SW 1271 (cell line): ENCODE measurements at regions not wholly inside any gene's neighbourhood (a gene's known extent, or its start where the extent isn't known, plus 50 kb on each side); places are given as distances from the start of the nearest gene placed in this dataset.
"Not testable (repeated sequence)": the region's sequence is repeated elsewhere in the genome, so short reads cannot be mapped to it uniquely, and the experiment has no call there.

Source experiments
- DNase-seq, 2 experiments: peaks; one replicate each; lab custom pipeline; 2025; lab: John Stamatoyannopoulos, UW

DNA sequence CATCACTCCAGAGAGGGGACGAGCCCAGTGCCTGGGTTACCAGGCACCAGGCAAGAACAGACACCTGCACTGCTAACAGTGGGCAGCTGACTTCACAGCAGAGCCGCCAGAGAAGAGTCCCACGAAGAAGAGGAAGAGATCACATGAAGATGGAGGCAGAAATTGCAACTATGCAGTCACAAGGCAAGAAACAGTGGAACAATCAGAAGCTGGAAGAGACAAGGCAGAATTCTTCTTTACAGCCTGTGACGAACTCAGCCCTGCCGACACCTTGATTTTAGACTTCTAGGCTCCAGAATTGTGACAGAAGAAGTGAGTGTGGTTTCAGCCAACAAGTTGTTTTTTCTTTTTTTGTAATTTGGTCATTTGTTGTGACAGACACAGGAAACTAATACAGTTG lies 59.2 kb downstream of the IL12A start:
- no peak for DNase-seq

DNA sequence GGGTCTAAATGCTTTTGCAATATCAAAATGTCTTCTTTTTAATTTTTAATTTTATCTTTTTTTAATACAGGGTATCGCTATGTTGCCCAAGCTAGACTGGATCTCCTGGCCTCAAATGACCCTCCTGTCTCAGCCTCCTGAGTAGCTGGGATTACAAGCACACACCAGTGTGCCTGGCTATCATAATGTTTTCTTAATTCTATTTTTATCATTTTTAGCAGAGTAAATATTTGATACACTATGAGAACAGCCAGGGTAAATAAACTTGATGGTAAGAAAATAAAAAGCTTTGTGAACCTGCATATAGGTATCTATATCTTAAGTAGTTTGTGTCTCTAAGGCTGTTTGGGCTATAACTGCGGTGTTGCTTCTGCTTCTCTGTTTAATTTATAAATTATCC lies 60.4 kb downstream of the IL12A start:
- no peak for DNase-seq

DNA sequence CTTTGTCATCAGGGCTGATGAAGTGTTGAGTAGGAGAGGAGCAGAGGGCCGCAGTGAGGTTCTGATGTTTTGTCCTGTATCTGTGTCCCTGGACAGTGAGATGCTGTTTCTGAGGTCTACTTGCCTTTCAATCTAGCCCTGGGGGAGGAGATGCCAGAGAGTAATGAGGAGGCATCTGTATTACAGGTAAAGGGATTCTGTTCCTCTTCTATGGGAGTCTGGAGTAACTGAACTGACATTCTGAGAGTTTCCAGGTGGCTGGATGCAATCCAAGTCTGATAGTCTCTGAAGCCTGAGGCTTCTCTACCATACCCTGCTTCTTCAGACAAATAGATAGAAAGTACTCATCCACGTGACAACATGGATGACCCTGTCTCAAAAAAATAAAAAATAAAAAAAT lies 60.9 kb downstream of the IL12A start:
- DNase-seq = no peak

DNA sequence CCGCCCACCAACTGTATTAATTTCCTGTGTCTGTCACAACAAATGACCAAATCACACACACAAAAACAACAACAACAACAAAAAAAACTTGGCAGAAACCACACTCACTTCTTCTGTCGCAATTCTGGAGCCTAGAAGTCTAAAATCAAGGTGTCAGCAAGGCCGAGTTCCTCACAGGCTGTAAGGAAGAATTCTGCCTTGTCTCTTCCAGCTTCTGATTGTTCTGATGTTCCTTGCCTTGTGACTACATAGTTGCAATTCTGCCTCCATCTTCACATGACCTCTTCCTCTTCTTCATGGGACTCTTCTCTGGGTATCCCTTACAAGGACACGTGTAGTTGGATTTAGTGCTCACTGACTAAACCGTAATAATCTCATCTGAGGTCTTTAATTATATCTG lies 61.4 kb downstream of the IL12A start:
- no peak for DNase-seq

DNA sequence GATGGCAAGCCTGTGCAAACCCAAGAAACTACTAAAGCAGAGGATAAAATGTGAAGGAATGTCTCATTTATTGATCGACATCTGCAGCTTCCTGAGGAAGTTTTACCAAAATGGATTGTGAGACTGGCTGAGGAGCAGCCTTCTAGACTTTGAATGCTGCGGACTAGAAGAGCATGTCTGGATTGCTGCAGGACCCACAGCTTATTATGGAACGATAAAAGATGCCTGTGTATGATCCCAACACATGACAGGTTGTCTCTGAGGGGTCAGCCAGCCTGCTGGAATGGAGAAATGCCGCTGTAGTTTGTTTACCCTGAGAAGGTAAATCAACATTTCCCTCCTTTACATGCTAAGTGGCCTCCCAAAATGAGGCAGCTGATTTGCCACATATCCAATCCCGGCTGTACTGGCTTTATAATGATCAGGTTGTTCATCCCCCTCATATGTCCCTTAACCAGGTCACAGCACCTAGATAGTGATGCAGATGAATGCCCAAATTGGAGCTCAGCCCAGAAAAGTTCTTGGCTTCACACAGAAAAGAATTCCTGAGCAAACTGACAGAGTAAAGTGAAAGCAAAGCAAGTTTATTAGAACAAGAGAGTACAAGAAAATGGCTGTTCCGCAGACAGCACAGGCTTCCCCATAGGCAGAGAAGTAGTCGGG lies 63.9 kb downstream of the IL12A start:
- no peak for DNase-seq

DNA sequence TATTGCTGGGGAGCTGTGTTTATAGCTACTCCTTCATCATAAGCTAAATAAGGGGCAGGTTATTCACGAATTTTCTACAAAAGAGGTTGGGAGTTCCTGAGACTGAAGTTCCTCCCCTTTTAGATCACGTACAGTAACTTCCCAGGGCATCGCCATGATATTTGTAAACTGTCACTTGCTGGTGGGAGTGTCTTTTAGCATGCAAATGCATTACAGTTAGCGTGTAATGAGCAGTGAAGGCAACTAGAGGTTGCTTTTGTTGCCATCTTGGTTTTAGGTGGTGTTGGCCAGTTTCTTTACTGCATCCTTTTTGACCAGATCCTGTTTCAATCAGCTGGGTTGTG lies 64.4 kb downstream of the IL12A start:
- no peak for DNase-seq

DNA sequence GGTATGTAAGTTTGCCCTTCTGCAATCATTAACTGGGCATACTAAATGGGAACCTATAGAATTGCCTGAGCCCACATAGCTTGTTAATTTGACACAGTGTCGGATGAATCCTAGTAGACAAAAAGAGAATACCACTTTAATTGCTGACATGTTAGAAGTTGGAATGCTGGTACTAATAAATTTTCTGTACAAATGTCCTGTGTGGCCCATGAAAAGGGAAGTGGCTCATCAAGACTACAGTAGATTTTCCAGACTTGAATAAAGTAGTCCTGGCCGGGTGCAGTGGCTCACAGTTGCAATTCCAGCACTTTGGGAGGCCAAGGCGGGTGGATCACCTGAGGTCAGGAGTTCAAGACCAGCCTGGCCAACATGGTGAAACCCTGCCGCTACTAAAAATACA lies 66.2 kb downstream of the IL12A start:
- DNase-seq = not testable (repeated sequence)

DNA sequence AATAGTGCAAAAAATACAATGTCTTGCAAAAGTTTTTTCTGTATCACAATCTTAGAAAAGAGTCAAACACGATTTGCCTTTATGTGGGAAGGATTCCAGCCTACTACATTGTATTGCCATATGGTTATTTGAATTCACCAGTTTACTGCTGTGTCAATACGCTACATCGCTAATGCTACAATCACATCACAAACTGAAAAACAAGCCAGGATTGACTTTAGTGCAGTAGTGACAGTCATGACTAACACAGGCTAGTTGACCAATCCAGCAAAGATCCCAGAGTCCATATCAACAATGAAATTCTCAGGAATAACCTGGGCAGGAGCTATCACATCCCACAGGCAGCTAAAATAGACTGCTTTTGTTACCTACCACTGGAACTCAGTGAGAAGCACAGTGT lies 67.0 kb downstream of the IL12A start:
- DNase-seq = no peak

DNA sequence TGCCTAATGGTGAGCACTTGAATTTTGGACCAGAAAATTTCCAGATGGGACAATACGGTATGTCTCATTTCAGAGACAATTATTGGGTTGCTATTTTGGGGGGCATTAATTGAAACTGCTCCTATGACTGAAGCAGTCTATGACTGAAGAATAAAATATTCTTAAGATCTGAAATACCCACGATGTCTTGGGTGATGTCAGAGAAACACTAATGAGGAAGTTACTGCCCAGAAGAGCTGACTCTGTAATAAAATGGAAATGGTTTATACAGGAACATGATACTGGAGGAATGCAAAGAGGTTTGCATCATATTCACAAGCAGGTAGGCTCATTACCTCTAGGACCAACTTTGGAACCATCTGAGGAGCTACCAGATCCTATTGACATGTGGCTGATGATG lies 68.7 kb downstream of the IL12A start:
- DNase-seq = no peak

DNA sequence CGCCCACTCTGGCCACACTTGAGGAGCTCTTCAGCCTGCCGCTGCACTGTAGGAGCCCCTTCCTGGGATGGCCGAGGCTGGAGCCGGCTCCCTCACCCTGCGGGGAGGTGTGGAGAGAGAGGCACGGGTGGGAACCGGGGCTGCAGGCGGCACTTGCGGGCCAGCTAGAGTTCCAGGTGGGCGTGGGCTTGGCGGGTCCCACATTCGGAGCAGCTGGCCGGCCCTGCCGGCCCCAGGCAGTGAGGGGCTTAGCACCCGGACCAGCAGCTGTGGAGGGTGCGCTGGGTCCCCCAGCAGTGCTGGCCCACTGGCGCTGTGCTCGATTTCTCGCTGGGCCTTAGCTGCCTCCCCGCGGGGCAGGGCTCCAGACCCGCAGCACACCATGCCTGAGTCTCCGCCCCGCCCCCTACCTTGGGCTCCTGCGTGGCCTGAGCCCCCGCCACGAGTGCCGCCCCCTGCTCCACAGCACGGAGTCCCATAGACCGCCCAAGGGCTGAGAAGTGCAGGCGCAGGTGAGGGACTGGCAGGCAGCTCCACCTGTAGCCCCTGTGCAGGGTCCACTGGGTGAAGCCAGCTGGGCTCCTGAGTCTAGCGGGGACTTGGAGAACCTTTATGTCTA lies 71.9 kb downstream of the IL12A start:
- no peak for DNase-seq

DNA sequence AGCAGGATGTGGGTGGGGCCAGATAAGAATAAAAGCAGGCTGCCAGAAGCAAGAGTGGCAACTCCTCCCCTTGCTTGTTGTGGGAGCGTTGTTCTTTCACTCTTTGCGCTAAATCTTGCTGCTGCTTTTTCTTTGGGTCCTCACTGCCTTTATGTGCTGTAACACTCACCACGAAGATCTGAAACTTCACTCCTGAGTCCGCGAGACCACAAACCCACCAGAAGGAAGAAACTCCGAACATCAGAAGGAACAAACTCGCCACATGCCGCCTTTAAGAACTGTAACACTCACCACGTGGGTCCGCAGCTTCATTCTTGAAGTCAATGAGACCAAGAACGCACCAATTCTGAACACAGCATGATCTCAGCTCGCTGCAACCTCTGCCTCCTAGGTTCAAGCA lies 72.9 kb downstream of the IL12A start:
- no peak for DNase-seq

DNA sequence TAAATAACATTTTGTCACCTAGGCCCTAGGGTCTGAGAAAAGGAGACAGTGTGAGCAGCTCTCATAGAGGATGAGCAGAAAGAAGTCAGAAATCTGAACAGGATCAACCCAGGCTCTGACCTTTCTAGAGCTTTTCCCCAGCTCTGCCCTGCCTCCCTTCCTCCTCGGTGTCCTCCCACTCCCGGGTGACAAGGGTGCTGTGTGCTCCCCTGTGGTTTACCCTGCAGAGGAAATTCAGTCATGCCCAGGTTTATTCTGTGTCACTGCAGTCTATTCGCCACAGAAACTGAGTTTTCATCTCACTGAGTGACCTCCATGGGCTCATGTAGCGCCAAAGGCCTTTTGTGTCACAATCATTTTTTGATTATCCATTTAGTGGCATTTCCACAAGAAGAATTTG lies 76.6 kb downstream of the IL12A start:
- DNase-seq = no peak

DNA sequence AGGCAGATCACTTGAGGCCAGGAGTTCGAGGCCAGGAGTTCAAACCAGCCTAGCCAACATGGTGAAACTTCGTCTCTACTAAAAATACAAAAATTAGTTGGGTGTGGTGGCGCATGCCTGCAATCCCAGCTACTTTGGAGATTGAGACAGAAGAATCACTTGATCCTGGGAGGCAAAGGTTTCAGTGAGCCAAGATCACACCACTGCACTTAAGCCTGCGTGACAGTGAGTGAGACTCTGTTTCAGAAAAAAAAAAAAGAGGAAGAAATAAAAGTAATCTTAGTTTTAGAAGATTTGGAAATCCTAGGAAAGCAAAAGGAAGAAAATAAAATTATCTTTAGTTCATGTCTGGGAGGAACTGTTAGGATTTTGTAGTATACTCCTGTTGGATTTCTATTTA lies 77.2 kb downstream of the IL12A start:
- no peak for DNase-seq

DNA sequence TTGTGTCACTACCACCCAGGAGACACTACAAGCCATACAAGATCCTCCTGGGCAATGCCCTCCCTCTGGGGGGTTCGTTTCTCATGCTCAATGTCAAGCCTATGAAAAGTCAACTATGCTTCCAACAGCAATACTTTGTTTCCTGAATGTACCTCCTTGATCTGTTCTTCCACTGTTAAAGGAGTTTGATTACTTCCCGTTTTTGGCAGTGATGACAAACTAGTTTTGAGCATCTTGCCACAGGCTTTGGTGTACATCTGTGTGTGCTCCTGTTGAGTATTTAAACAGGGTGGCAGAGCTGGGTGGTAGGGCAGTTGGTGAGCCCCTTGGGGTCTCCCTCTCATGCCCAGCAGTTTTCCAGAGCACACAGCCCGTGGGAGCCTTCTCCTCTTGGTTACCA lies 81.4 kb downstream of the IL12A start:
- DNase-seq = no peak

DNA sequence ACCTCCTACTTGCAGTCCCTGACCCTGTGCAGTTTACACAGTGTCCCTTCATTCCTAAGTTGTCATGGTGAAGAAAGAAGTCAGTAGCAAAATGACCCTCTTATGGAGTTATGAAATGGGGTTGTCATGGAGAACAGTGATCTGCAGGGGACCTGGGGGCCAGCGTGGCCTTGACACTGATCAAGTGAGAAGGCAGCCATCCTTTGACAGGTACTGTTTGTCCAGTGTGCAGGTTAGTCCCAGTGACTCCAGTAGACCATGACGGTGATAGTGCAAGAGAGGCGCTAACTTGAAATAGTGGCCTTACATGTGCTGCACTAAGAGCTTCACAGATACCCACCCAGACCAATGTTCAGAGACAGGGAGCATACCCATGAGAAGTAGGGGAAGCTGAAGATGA lies 87.9 kb downstream of the IL12A start:
- DNase-seq = no peak

DNA sequence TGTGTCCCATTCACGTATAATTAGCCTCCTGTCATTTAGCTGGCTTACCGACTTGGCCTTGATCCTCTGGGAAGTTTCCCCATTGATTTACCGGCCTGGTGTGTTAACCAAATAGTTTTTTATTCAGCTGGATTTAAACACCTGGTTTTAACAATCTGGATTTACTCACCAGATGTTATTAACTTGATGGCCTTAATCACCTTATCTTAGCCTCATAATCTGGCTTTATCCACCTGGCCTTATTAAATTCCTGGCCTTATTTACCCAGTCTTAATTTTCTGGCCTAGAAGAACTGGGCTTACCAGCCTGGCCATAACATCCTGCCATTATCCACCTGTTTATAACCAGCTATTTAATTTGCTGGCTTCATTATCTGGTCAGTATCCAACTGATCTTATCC lies 89.9 kb downstream of the IL12A start:
- no peak for DNase-seq

DNA sequence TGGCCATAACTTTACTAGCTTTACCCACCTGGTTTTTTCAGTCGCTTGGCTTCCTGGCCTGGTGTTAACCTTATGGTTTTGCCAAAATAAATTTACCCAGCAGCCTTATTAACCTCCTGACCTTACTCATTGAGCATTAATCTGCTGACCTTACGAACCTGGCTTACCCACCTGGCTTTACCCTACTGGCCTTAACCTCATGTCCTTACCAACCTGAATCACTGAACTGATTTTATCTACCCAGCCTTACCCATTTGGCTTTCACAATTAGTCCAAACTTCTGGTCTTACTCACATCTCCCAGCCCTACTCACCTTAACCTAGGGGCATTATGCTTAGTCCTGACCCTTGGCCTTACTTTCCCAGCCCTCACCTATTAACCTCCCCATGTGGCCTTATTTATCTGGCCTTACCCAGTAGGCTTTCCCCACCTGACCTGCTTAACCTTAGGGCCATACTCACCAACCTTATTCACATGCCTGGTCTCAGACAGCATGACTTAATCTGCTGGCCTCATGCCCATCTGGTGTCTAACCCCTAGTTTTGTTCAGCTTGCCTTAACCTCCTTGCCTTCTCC lies 93.4 kb downstream of the IL12A start:
- no peak for DNase-seq

DNA sequence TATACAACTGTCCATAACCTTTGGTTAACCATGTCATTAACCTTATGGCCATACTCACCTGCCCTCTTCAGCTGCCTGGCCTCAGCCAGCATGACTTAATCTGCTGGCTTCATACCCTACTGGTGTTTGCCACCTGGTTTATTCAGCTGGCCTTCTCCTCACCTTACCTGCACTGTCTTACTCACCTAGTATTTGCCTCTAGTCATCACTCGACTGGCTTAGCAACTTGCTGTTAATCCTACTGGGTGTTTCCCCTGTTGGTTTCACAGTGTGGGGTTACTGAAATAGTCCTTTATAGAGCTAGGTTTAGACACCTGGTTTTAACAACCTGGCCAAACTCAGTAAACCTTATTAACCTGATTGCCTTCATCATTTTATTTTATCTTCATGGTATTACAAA lies 96.4 kb downstream of the IL12A start:
- DNase-seq = no peak

DNA sequence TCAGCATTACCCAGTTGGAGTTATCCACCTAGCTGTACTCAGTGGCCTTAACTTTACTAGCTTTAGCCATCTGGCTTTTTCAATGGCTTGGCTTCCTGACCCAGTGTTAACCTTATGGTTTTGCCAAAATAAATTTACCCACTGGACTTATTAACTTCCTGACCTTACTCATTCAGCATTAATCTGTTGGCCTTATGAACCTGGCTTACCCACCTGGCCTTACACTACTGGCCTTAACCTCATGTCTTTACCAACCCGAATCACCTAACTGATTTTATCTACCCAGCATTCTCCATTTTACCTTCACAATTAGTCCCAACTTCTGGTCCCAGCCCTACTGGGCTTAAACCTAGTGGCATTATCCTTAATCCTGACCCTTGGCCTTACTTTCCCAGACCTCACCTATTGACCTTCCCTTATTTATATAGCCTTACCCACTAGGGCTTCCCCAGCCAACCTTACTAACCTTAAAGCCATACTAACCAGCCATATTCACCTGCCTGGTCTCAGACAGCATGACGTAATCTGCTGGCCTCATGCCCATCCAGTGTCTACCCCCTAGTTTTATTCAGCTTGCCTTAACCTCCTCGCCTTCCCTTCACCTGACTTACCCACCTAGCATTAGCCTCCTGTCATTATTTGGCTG lies 100.0 kb downstream of the IL12A start:
- DNase-seq = no peak

DNA sequence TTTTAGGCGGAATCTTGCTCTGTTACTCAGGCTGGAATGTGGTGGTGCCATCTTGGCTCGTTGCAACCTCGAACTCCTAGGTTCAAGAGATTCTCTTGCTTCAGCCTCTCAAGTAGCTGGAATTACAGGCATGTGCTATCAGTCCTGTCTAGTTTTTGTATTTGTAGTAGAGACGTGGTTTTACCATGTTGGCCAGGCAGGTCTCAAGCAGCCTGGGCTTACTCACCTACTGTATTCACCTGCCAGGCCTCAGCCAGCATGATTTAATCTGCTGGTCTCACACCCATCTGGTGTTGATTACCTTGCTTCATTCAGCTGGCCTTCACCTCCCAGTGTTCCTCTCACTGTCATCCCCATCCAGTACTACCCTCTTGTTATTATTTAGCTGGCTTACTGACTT lies 102.0 kb downstream of the IL12A start:
- no peak for DNase-seq

DNA sequence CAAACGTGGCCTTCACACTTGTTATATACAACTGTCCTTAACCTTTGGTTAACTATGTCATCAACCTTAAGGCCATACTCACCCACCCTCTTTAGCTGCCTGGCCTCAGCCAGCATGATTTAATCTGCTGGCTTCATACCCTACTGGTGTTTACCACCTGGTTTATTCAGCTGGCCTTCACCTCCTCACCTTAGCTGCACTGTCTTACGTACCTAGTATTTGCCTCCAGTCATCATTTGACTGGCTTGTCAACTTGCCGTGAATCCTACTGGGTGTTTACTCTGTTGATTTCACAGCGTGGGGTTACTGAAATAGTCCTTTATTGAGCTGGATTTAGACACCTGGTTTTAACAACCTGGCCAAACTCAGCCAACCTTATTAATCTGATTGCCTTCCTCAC lies 102.8 kb downstream of the IL12A start:
- DNase-seq = no peak

DNA sequence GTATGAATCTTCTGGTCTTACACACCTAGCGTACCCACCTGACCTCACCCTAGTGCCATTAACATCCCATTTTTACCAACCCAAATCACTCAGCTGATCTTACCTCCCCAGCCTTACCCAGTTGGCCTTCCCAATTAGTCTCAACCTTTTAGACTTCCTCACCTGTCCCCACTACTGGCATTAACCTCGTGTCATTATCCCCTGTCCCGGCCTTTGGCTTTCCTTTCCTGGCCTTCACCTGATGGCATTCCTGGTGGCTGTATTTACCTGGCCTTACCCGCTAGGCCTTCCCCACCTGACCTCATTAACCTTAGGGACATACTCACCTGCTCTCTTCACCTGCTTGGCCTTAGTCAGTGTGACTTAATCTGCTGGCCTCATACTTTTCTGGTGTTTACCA lies 104.1 kb downstream of the IL12A start:
- no peak for DNase-seq

DNA sequence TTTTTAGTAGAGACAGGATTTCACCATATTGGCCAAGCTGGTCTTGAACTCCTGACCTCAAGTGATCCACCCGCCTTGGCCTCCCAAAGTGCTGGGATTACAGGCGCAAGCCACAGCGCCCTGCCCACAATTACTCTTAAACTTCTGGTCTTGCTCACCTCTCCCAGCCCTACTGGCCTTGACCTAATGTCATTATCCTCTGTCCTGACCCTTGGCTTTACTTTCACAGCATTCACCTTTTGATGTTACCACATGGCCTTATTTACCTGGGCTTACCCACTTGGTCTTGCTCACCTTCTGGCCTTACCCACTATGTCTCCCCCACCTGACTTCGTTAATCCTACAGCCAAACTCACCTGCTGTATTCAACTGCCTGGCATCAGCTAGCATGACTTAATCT lies 105.9 kb downstream of the IL12A start:
- DNase-seq = no peak

DNA sequence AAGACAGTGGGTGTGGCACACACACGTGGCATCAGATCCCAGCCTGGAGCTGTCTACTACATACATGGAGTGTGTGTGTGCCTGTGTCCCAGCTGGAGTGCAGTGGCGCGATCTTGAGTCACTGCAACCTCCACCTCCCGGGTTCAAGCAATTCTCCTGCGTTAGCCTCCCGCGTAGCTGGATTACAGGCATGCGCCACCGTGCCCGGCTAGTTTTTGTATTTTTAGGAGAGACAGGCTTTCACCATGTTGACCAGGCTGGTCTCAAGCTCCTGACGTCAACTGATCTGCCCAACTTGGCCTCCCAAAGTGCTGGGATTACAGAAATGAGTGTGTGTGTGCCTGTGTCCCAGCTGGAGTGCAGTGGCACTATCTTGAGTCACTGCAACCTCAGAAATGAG lies 108.8 kb downstream of the IL12A start:
- DNase-seq = no peak
